Uterus (tissue), 3 donors: ENCODE measurements at regions not wholly inside any gene's neighbourhood (a gene's known extent, or its start where the extent isn't known, plus 50 kb on each side); places are given as distances from the start of the nearest gene placed in this dataset.

Experiments used
- DNase-seq, 2 donors: peaks; one replicate each; pipeline ENCODE4 v3.0.0-alpha.2; 2019 to 2020
- H3K27ac ChIP-seq, 2 donors: fragments of 200-600 bp; sonication (generic); 1 replicate in 1 of 2; 2 replicates in 1 of 2; pipeline ENCODE4 v1.5.1; 2016 to 2018
- H3K27me3 ChIP-seq, 2 donors: fragments of 200-600 bp; sonication (generic); one replicate each; pipeline ENCODE4 v1.5.1; 2018 to 2019; ENCODE audit warnings: control low read depth in 1 of 2
- H3K36me3 ChIP-seq, 2 donors: fragments of 200-600 bp; sonication (generic); one replicate each; pipeline ENCODE4 v1.5.1; 2019; ENCODE audit warnings: control low read depth in 1 of 2
- H3K4me1 ChIP-seq, 2 donors: fragments of 200-600 bp; sonication (generic); one replicate each; pipeline ENCODE4 v1.5.1; 2018 to 2019; ENCODE audit warnings: control low read depth in 1 of 2
- H3K4me3 ChIP-seq, 2 donors: fragments of 200-600 bp; sonication (generic); 1 replicate in 1 of 2; 2 replicates in 1 of 2; pipeline ENCODE4 v1.5.1; 2018 to 2019; ENCODE audit warnings: mild to moderate bottlenecking in 1 of 2
- H3K9me3 ChIP-seq, 2 donors: fragments of 200-600 bp; sonication (generic); one replicate each; pipeline ENCODE4 v1.5.1; 2019; ENCODE audit warnings: control low read depth in 1 of 2
- POLR2A ChIP-seq, 2 donors: fragments of 450-650 bp; IDR thresholded peaks; one replicate each; pipeline ENCODE4 v1.6.1; 2016; ENCODE audit warnings: antibody characterized with exemption in 2 of 2, mild to moderate bottlenecking in 1 of 2, moderate library complexity in 1 of 2
- intact Hi-C: fragments of 100-400 bp; cut with DNase I; formaldehyde crosslinking; loops from one replicate; pipeline ENCODE4 v1.15.1; 2023; ENCODE audit warnings: low total_unique reads
- TF ChIP-seq, protein P1 (sequence below), 4 experiments: fragments of 200-600 bp in 2 of 4; fragments of 450-650 bp in 2 of 4; sonication (generic) in 2 of 4; IDR thresholded peaks; one replicate each; pipeline ENCODE4 v1.5.1; 2016 to 2019; ENCODE audit warnings: antibody characterized with exemption in 4 of 4, mild to moderate bottlenecking in 2 of 4, moderate library complexity in 1 of 4
- donor health status: DM: yes; HTN: yes; CAD: no.

DNA sequence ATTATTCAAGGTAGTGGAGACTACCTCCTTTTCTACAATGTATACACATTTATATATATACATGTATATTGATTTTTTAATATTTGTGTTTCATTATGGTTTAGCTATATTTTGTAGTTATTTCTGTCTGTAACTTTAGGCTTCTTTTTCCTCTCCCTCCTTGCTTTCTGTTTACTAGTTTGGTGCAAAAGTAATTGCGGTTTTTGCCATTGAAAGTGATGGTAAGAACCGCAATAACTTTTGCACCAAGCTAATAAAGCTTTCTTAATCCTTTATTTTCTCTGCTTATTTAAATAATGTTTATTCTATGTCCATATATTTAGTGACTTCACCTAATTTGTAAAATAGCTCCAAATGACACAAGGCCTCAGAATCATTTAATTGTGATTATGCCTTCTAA is 195.3 kb upstream of the PLSCR5 start:
- no peaks in the 10 kb centered on the region for H3K9me3 ChIP-seq
- no peak for DNase-seq
- H3K27me3 ChIP-seq: no peaks in the 10 kb centered on the region
- intact Hi-C loops: no loop called here
- no peaks in the 10 kb centered on the region for H3K4me1 ChIP-seq
- TF ChIP-seq POLR2A (IDR thresholded peaks at IDR 0.05): no peak
- TF ChIP-seq, protein P1, sequence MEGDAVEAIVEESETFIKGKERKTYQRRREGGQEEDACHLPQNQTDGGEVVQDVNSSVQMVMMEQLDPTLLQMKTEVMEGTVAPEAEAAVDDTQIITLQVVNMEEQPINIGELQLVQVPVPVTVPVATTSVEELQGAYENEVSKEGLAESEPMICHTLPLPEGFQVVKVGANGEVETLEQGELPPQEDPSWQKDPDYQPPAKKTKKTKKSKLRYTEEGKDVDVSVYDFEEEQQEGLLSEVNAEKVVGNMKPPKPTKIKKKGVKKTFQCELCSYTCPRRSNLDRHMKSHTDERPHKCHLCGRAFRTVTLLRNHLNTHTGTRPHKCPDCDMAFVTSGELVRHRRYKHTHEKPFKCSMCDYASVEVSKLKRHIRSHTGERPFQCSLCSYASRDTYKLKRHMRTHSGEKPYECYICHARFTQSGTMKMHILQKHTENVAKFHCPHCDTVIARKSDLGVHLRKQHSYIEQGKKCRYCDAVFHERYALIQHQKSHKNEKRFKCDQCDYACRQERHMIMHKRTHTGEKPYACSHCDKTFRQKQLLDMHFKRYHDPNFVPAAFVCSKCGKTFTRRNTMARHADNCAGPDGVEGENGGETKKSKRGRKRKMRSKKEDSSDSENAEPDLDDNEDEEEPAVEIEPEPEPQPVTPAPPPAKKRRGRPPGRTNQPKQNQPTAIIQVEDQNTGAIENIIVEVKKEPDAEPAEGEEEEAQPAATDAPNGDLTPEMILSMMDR (IDR thresholded peaks at IDR 0.05): no peak
- H3K4me3 ChIP-seq: no peak overlapping the region
- H3K36me3 ChIP-seq: no peaks in the 10 kb centered on the region
- H3K27ac ChIP-seq: no peak overlapping the region

DNA sequence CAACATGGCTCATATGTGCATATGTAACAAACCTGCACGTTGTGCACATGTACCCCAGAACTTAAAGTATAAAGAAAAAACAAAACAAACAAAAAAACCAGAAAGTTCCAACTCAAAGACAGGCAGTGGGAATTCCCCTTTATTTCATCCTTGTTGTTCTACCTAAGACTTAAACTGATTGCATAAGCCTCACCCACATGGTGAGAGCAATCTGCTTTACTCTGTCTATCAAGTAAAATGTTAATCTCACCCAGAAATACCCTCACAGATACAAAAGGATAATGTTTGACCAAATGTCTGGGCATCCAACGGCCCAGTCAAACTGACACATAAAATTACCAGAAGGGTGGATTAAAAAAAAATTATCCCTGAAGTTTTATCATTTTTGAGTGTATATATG is 190.9 kb upstream of the PLSCR5 start:
- no peaks in the 10 kb centered on the region for H3K9me3 ChIP-seq

GRCh38 chr3:146783446-146783845 is 178.3 kb upstream of the PLSCR5 start:
- no peaks in the 10 kb centered on the region for H3K27me3 ChIP-seq
- no peaks in the 10 kb centered on the region for H3K9me3 ChIP-seq
- H3K36me3 ChIP-seq: no peaks in the 10 kb centered on the region
- TF ChIP-seq POLR2A (IDR thresholded peaks at IDR 0.05): no peak
- TF ChIP-seq, protein P1 (IDR thresholded peaks at IDR 0.05): no peak
- no peak overlapping the region for H3K27ac ChIP-seq
- DNase-seq: no peak
- intact Hi-C loops: no loop called here
- no peaks in the 10 kb centered on the region for H3K4me1 ChIP-seq
- H3K4me3 ChIP-seq: no peak overlapping the region

More for the DNA sequence above, 190.9 kb upstream of the PLSCR5 start:
- TF ChIP-seq POLR2A (IDR thresholded peaks at IDR 0.05): no peak
- TF ChIP-seq, protein P1 (IDR thresholded peaks at IDR 0.05): no peak
- no peaks in the 10 kb centered on the region for H3K4me1 ChIP-seq
- H3K36me3 ChIP-seq: no peaks in the 10 kb centered on the region
- DNase-seq: no peak
- no peaks in the 10 kb centered on the region for H3K27me3 ChIP-seq
- intact Hi-C loops: no loop called here
- no peak overlapping the region for H3K4me3 ChIP-seq
- H3K27ac ChIP-seq: no peak overlapping the region

- intact Hi-C loops: no loop called here
- no peak for DNase-seq
- Histone ChIP-seq H3K27ac (no peak overlapping the region), H3K36me3 (no peaks in the 10 kb centered on the region), H3K9me3 (no peaks in the 10 kb centered on the region), H3K4me1 (no peaks in the 10 kb centered on the region), H3K27me3 (no peaks in the 10 kb centered on the region), H3K4me3 (no peak overlapping the region)
- TF ChIP-seq POLR2A (IDR thresholded peaks at IDR 0.05): no peak
- TF ChIP-seq, protein P1 (IDR thresholded peaks at IDR 0.05): no peak
These were observed 176.5 kb upstream of the PLSCR5 start for GRCh38 chr3:146781606-146782005.

GRCh38 chr3:146781059-146781458 is 175.9 kb upstream of the PLSCR5 start:
- intact Hi-C loops: no loop called here
- H3K4me1 ChIP-seq: no peaks in the 10 kb centered on the region
- H3K9me3 ChIP-seq: no peaks in the 10 kb centered on the region
- no peak overlapping the region for H3K27ac ChIP-seq
- DNase-seq: no peak
- H3K4me3 ChIP-seq: no peak overlapping the region
- H3K27me3 ChIP-seq: no peaks in the 10 kb centered on the region
- no peak for TF ChIP-seq POLR2A (IDR thresholded peaks at IDR 0.05)
- TF ChIP-seq, protein P1 (IDR thresholded peaks at IDR 0.05): no peak
- no peaks in the 10 kb centered on the region for H3K36me3 ChIP-seq
